ENCODE measurements at regions not wholly inside any gene's neighbourhood (a gene's known extent, or its start where the extent isn't known, plus 50 kb on each side); places are given as distances from the start of the nearest gene placed in this dataset.

- H3K27me3 ChIP-seq (ENCODE audit: control insufficient read depth in 1 of 2, insufficient read depth in 2 of 2, low read length in 1 of 2): no peaks in the 10 kb centered on the region
- no peaks in the 10 kb centered on the region for H3K36me3 ChIP-seq (ENCODE audit: control insufficient read depth in 1 of 2, insufficient read depth in 2 of 2, low read length in 1 of 2)
- no peaks in the 10 kb centered on the region for H3K4me1 ChIP-seq (ENCODE audit: control insufficient read depth in 1 of 2, insufficient read depth in 2 of 2, low read length in 2 of 2)
- WGBS, 2 donors: 81 to 85% methylated on average over 3 of the region's 3 CpGs
- no peak overlapping the region for H3K4me3 ChIP-seq (ENCODE audit: low read length in 2 of 2)
- DNase-seq (no peak), ATAC-seq (ENCODE audit: low FRiP score) (no peak)
- no peaks in the 10 kb centered on the region for H3K9me3 ChIP-seq (ENCODE audit: control insufficient read depth, low read length)
- intact Hi-C loops (cut with DNase I): no loop called here
- no peak overlapping the region for H3K27ac ChIP-seq (ENCODE audit: low read depth in 1 of 2, low read length in 2 of 2)
Observed at GRCh38 chr14:82755476-82755875, 1221.8 kb upstream of the SEL1L start.

DNA sequence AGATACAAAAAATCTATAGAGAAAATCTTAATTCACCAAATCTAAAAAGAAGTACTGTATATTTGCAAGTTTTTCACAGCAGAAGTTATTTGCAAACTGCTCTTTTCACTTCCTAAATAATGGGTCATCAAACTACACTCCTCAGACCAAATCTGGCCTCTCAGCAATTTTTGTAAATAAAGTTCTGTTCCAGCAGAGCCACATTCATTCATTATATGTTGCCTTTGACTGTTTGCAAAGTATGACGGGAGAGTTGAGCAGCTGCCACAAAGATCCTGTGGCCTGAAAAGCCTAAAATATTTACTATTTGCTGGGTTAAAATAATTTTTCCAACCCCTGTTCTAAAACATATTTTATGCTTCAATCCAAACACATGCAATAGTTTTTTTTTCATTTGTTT lies 1222.3 kb upstream of the SEL1L start:
- H3K4me1 ChIP-seq (ENCODE audit: control insufficient read depth in 1 of 2, insufficient read depth in 2 of 2, low read length in 2 of 2): no peaks in the 10 kb centered on the region
- no peak overlapping the region for H3K4me3 ChIP-seq (ENCODE audit: low read length in 2 of 2)
- H3K36me3 ChIP-seq (ENCODE audit: control insufficient read depth in 1 of 2, insufficient read depth in 2 of 2, low read length in 1 of 2): no peaks in the 10 kb centered on the region
- WGBS, 2 donors: 10 to 16% methylated on average over 1 of the region's 1 CpG
- DNase-seq: no peak
- no peak overlapping the region for H3K27ac ChIP-seq (ENCODE audit: low read depth in 1 of 2, low read length in 2 of 2)
- no peaks in the 10 kb centered on the region for H3K27me3 ChIP-seq (ENCODE audit: control insufficient read depth in 1 of 2, insufficient read depth in 2 of 2, low read length in 1 of 2)
- intact Hi-C loops (cut with DNase I): no loop called here
- no peaks in the 10 kb centered on the region for H3K9me3 ChIP-seq (ENCODE audit: control insufficient read depth, low read length)
- ATAC-seq (ENCODE audit: low FRiP score): no peak

DNA sequence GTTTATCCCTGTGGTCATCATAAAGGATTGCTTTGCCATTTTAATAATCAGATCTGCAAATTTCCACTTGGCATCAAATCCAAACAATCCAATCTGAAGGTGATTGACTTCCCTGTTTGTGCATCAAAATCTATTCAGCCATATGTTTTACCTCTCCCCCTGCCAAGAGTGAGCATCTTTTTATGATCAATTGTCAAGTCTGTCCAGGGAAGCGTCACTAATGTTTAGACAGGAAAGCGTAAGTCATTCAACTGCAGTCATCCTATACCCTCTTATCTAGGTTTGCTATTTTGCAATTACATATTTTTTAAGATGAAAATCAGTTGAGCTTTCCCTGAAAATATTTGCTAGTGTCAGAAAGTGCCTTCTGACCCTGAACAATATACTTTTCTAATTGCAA lies 1224.1 kb upstream of the SEL1L start:
- no peak for DNase-seq
- no peaks in the 10 kb centered on the region for H3K9me3 ChIP-seq (ENCODE audit: control insufficient read depth, low read length)
- no peaks in the 10 kb centered on the region for H3K4me1 ChIP-seq (ENCODE audit: control insufficient read depth in 1 of 2, insufficient read depth in 2 of 2, low read length in 2 of 2)
- ATAC-seq (ENCODE audit: low FRiP score): no peak
- H3K27ac ChIP-seq (ENCODE audit: low read depth in 1 of 2, low read length in 2 of 2): no peak overlapping the region
- intact Hi-C loops (cut with DNase I): no loop called here
- WGBS, 2 donors: 92 to 93% methylated on average over 2 of the region's 2 CpGs
- H3K27me3 ChIP-seq (ENCODE audit: control insufficient read depth in 1 of 2, insufficient read depth in 2 of 2, low read length in 1 of 2): no peaks in the 10 kb centered on the region
- no peak overlapping the region for H3K4me3 ChIP-seq (ENCODE audit: low read length in 2 of 2)
- H3K36me3 ChIP-seq (ENCODE audit: control insufficient read depth in 1 of 2, insufficient read depth in 2 of 2, low read length in 1 of 2): no peaks in the 10 kb centered on the region

- Histone ChIP-seq H3K27ac (ENCODE audit: low read depth in 1 of 2, low read length in 2 of 2) (no peak overlapping the region), H3K27me3 (ENCODE audit: control insufficient read depth in 1 of 2, insufficient read depth in 2 of 2, low read length in 1 of 2) (no peaks in the 10 kb centered on the region), H3K4me1 (ENCODE audit: control insufficient read depth in 1 of 2, insufficient read depth in 2 of 2, low read length in 2 of 2) (no peaks in the 10 kb centered on the region), H3K36me3 (ENCODE audit: control insufficient read depth in 1 of 2, insufficient read depth in 2 of 2, low read length in 1 of 2) (no peaks in the 10 kb centered on the region), H3K9me3 (ENCODE audit: control insufficient read depth, low read length) (no peaks in the 10 kb centered on the region), H3K4me3 (ENCODE audit: low read length in 2 of 2) (no peak overlapping the region)
- no peak for DNase-seq
- ATAC-seq (ENCODE audit: low FRiP score): no peak
- WGBS, 2 donors: 65 to 88% methylated on average over 3 of the region's 3 CpGs
- intact Hi-C loops (cut with DNase I): no loop called here
Observed at GRCh38 chr14:82759656-82760055, 1226.0 kb upstream of the SEL1L start.

- Histone ChIP-seq H3K27me3 (ENCODE audit: control insufficient read depth in 1 of 2, insufficient read depth in 2 of 2, low read length in 1 of 2) (no peaks in the 10 kb centered on the region), H3K36me3 (ENCODE audit: control insufficient read depth in 1 of 2, insufficient read depth in 2 of 2, low read length in 1 of 2) (no peaks in the 10 kb centered on the region), H3K27ac (ENCODE audit: low read depth in 1 of 2, low read length in 2 of 2) (no peak overlapping the region), H3K9me3 (ENCODE audit: control insufficient read depth, low read length) (no peaks in the 10 kb centered on the region), H3K4me1 (ENCODE audit: control insufficient read depth in 1 of 2, insufficient read depth in 2 of 2, low read length in 2 of 2) (no peaks in the 10 kb centered on the region), H3K4me3 (ENCODE audit: low read length in 2 of 2) (no peak overlapping the region)
- DNase-seq (no peak), ATAC-seq (ENCODE audit: low FRiP score) (no peak)
- WGBS, 2 donors: 63 to 67% methylated on average over 5 of the region's 5 CpGs
- intact Hi-C loops (cut with DNase I): no loop called here
Observed at GRCh38 chr14:82766123-82766522, 1232.5 kb upstream of the SEL1L start.

- DNase-seq: no peak
- WGBS, 2 donors: 5 to 8% methylated on average over 3 of the region's 3 CpGs
- H3K4me3 ChIP-seq (ENCODE audit: low read length in 2 of 2): no peak overlapping the region
- H3K9me3 ChIP-seq (ENCODE audit: control insufficient read depth, low read length): no peaks in the 10 kb centered on the region
- no peaks in the 10 kb centered on the region for H3K4me1 ChIP-seq (ENCODE audit: control insufficient read depth in 1 of 2, insufficient read depth in 2 of 2, low read length in 2 of 2)
- H3K27me3 ChIP-seq (ENCODE audit: control insufficient read depth in 1 of 2, insufficient read depth in 2 of 2, low read length in 1 of 2): no peaks in the 10 kb centered on the region
- no peak for ATAC-seq (ENCODE audit: low FRiP score)
- H3K27ac ChIP-seq (ENCODE audit: low read depth in 1 of 2, low read length in 2 of 2): no peak overlapping the region
- H3K36me3 ChIP-seq (ENCODE audit: control insufficient read depth in 1 of 2, insufficient read depth in 2 of 2, low read length in 1 of 2): no peaks in the 10 kb centered on the region
- intact Hi-C loops (cut with DNase I): no loop called here
Observed at GRCh38 chr14:82766996-82767395, 1233.3 kb upstream of the SEL1L start.

DNA sequence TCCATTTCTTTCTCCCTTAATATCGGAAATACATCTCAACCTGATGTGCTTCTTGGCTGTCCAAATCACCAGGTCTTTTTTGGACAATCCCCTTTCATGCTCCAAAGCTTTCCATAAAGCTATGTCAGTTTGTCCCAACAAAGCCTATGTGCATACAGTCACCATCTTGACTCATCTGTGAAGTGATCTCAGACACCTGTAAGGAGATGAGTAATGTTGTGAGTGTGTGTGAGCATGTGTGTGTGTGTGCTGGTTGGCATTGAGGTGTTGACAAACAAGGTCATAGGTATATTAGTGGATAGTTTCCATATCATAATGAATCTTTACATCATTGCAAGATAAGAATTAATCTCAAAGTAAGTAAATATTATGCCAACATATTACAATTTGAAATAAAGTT lies 1243.3 kb upstream of the SEL1L start:
- Histone ChIP-seq H3K36me3 (ENCODE audit: control insufficient read depth in 1 of 2, insufficient read depth in 2 of 2, low read length in 1 of 2) (no peaks in the 10 kb centered on the region), H3K4me3 (ENCODE audit: low read length in 2 of 2) (no peak overlapping the region), H3K27ac (ENCODE audit: low read depth in 1 of 2, low read length in 2 of 2) (no peak overlapping the region), H3K4me1 (ENCODE audit: control insufficient read depth in 1 of 2, insufficient read depth in 2 of 2, low read length in 2 of 2) (no peaks in the 10 kb centered on the region), H3K9me3 (ENCODE audit: control insufficient read depth, low read length) (no peaks in the 10 kb centered on the region), H3K27me3 (ENCODE audit: control insufficient read depth in 1 of 2, insufficient read depth in 2 of 2, low read length in 1 of 2) (no peaks in the 10 kb centered on the region)
- DNase-seq (no peak), ATAC-seq (ENCODE audit: low FRiP score) (no peak)
- intact Hi-C loops (cut with DNase I): no loop called here
- 95 to 100% methylated on average over 1 of the region's 1 CpG for WGBS, 2 donors

GRCh38 chr14:82778008-82778590 lies 1244.4 kb upstream of the SEL1L start:
- Histone ChIP-seq H3K36me3 (ENCODE audit: control insufficient read depth in 1 of 2, insufficient read depth in 2 of 2, low read length in 1 of 2) (no peaks in the 10 kb centered on the region), H3K9me3 (ENCODE audit: control insufficient read depth, low read length) (no peaks in the 10 kb centered on the region), H3K4me3 (ENCODE audit: low read length in 2 of 2) (no peak overlapping the region), H3K27me3 (ENCODE audit: control insufficient read depth in 1 of 2, insufficient read depth in 2 of 2, low read length in 1 of 2) (no peaks in the 10 kb centered on the region), H3K27ac (ENCODE audit: low read depth in 1 of 2, low read length in 2 of 2) (no peak overlapping the region), H3K4me1 (ENCODE audit: control insufficient read depth in 1 of 2, insufficient read depth in 2 of 2, low read length in 2 of 2) (no peaks in the 10 kb centered on the region)
- DNase-seq: no peak
- intact Hi-C loops (cut with DNase I): no loop called here
- ATAC-seq (ENCODE audit: low FRiP score): no peak
- 74 to 80% methylated on average over 1 of the region's 1 CpG for WGBS, 2 donors

DNA sequence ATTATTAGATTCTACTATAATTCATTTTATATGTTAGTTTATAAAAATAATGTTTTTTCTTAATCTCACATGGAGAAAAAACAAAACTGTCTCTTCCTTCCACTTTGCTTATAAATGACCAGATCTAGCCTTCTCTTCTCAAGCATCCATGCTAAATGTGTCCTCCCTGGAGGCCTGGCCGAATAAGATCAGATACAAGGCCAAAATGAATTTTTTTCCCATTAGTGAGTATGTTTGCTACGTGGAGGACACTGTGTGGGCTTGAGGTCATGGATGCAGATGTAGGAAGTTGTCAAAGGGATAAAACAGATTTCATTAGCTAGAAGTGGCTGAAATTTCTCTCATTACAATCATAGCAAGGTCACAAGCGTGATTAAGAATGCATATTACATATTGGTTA lies 1244.9 kb upstream of the SEL1L start:
- H3K36me3 ChIP-seq (ENCODE audit: control insufficient read depth in 1 of 2, insufficient read depth in 2 of 2, low read length in 1 of 2): no peaks in the 10 kb centered on the region
- H3K27me3 ChIP-seq (ENCODE audit: control insufficient read depth in 1 of 2, insufficient read depth in 2 of 2, low read length in 1 of 2): no peaks in the 10 kb centered on the region
- H3K4me3 ChIP-seq (ENCODE audit: low read length in 2 of 2): no peak overlapping the region
- no peak overlapping the region for H3K27ac ChIP-seq (ENCODE audit: low read depth in 1 of 2, low read length in 2 of 2)
- WGBS, 2 donors: 84 to 88% methylated on average over 3 of the region's 3 CpGs
- DNase-seq (no peak), ATAC-seq (ENCODE audit: low FRiP score) (no peak)
- H3K9me3 ChIP-seq (ENCODE audit: control insufficient read depth, low read length): no peaks in the 10 kb centered on the region
- no peaks in the 10 kb centered on the region for H3K4me1 ChIP-seq (ENCODE audit: control insufficient read depth in 1 of 2, insufficient read depth in 2 of 2, low read length in 2 of 2)
- intact Hi-C loops (cut with DNase I): no loop called here

Measured in aorta (tissue), 5 donors.